ENCODE measurements at regions not wholly inside any gene's neighbourhood (a gene's known extent, or its start where the extent isn't known, plus 50 kb on each side); places are given as distances from the start of the nearest gene placed in this dataset.

DNA sequence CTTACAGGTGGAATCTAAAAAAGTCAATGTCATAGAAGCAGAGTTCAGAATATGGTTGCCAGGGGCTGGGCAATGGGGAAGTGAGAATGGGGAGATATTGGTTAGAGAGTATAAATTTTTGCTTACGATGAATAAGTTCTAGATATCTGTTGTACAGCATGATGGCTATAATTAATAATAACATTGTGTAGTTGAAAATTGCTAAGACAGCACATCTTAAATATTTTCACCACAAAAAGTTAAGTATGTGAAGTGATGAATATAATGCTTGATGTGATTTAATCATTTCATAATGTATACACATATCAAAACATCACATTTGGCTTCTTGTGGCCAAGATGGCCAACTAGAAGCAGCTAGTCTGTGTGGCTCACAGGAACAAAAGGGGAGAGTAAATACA lies 425.9 kb upstream of the ACO1 start:
- TF ChIP-seq POLR2A (IDR thresholded peaks at IDR 0.05) (no peak), CTCF (IDR thresholded peaks at IDR 0.05) (no peak)

All from prostate gland (tissue), 2 donors.